GM12878 (cell line): ENCODE measurements at regions not wholly inside any gene's neighbourhood (a gene's known extent, or its start where the extent isn't known, plus 50 kb on each side); places are given as distances from the start of the nearest gene placed in this dataset.
"Not testable (repeated sequence)": the region's sequence is repeated elsewhere in the genome, so short reads cannot be mapped to it uniquely, and the experiment has no call there.

Experiments
- ATAC-seq: fragments of 200-7000 bp; cut with Tn5 transposase; 3 replicates; pipeline ENCODE4 v1.9.1; 2020; ENCODE audit warnings: mild to moderate bottlenecking, moderate library complexity
- BruUV-seq: library from RNA; stranded (reverse); fragments of 400-500 nt; replicated peaks from 2 replicates; lab custom pipeline; 2021; lab: Mats Ljungman, UMichigan
- CTCF ChIA-PET: fragments of 300-600 bp; sonication (Branson Sonifier 250); formaldehyde crosslinking; extraction: SDS; loops from one replicate; lab custom pipeline; 2021; ENCODE audit warnings: inconsistent platforms; lab: Yijun Ruan, JAX
- POLR2A ChIA-PET: fragments of 350-600 bp; formaldehyde crosslinking; extraction: SDS; loops from one replicate; lab custom pipeline; 2021; ENCODE audit warnings: inconsistent platforms; lab: Charles Lee
- RAD21 ChIA-PET: fragments of 300-600 bp; sonication (Branson Sonifier 250); formaldehyde crosslinking; loops from one replicate; lab custom pipeline; 2023; ENCODE audit warnings: antibody characterized with exemption; ENCODE audit not compliant: unreplicated experiment; lab: Charles Lee
- SMC1A ChIA-PET: fragments of 300-600 bp; sonication (Branson Sonifier 250); formaldehyde crosslinking; loops from one replicate; lab custom pipeline; 2023; ENCODE audit not compliant: unreplicated experiment, uncharacterized antibody; lab: Charles Lee
- DNase-seq: peaks from one replicate; pipeline ENCODE4 v3.0.0-alpha.2; 2011; ENCODE audit warnings: low read depth, low spot score
- FAIRE-seq: peaks from 3 replicates; lab custom pipeline; 2011; peaks lifted over from hg19 to GRCh38; lab: Jason Lieb, UNC
- H2AFZ ChIP-seq: 2 replicates; pipeline ENCODE4 v1.6.0; 2011; ENCODE audit warnings: low read depth, low read length, control low read depth; ENCODE audit not compliant: control insufficient read depth
- H3K27ac ChIP-seq: 2 replicates; pipeline ENCODE4 v1.5.1; 2011; ENCODE audit warnings: control low read depth; ENCODE audit not compliant: control insufficient read depth, insufficient read depth
- H3K27me3 ChIP-seq, 2 experiments: replicated peaks in 1 of 2; 2 replicates each; pipeline versions ENCODE4 v1.6.0 to v1.6.1; 2011; ENCODE audit warnings: low read length in 1 of 2; ENCODE audit not compliant: control insufficient read depth in 2 of 2, insufficient read depth in 2 of 2
- H3K36me3 ChIP-seq, 2 experiments: 2 replicates each; pipeline ENCODE4 v1.5.1; 2011; ENCODE audit warnings: low read length in 1 of 2; ENCODE audit not compliant: control insufficient read depth in 2 of 2, insufficient read depth in 2 of 2
- H3K4me1 ChIP-seq: 2 replicates; pipeline ENCODE4 v1.6.1; 2011; ENCODE audit warnings: mild to moderate bottlenecking, low read length, moderate library complexity, mixed read lengths; ENCODE audit not compliant: control insufficient read depth, insufficient read depth
- H3K4me2 ChIP-seq: 2 replicates; pipeline ENCODE4 v1.6.0; 2011; ENCODE audit warnings: control low read depth; ENCODE audit not compliant: control insufficient read depth, insufficient read depth
- H3K4me3 ChIP-seq: fragments of 200-600 bp; sonication (generic); 2 replicates; pipeline ENCODE4 v1.5.1; 2016
- H3K79me2 ChIP-seq: 2 replicates; pipeline ENCODE4 v1.6.0; 2011; ENCODE audit warnings: low read length; ENCODE audit not compliant: control insufficient read depth, insufficient read depth
- H3K9ac ChIP-seq: 2 replicates; pipeline ENCODE4 v1.8.0; 2011; ENCODE audit warnings: low read length, control low read depth, mixed read lengths; ENCODE audit not compliant: control insufficient read depth, insufficient read depth
- H3K9me3 ChIP-seq: replicated peaks from 3 replicates; pipeline ENCODE4 v1.5.1; 2011; ENCODE audit warnings: mild to moderate bottlenecking, low read length; ENCODE audit not compliant: control insufficient read depth, insufficient read depth
- H4K20me1 ChIP-seq: 2 replicates; pipeline ENCODE4 v1.6.0; 2011; ENCODE audit not compliant: control insufficient read depth, insufficient read depth
- GABPA ChIP-seq: IDR thresholded peaks from 2 replicates; pipeline ENCODE4 v1.6.1; 2014; ENCODE audit warnings: antibody characterized with exemption, low read depth, mild to moderate bottlenecking, inconsistent platforms
- IRF3 ChIP-seq: fragments of 450-650 bp; IDR thresholded peaks from 2 replicates; pipeline ENCODE4 v1.6.1; 2014; ENCODE audit warnings: mild to moderate bottlenecking
- STAT1 ChIP-seq: fragments of 450-650 bp; conservative IDR thresholded peaks from 2 replicates; pipeline ENCODE4 v1.6.1; 2014; ENCODE audit warnings: antibody characterized with exemption, mild to moderate bottlenecking
- TCF12 ChIP-seq: IDR thresholded peaks from 2 replicates; pipeline ENCODE4 v1.6.1; 2011; ENCODE audit warnings: low read depth, mild to moderate bottlenecking, low read length
- TCF7 ChIP-seq: IDR thresholded peaks from 2 replicates; pipeline ENCODE4 v1.6.1; 2014; ENCODE audit warnings: antibody characterized with exemption, borderline replicate concordance
- WGBS: methylation state at CpG from one replicate; pipeline ENCODE4 v1.1.6; 2016; ENCODE audit warnings: low lambda C conversion rate; ENCODE audit not compliant: insufficient replicate concordance, insufficient coverage; ENCODE audit errors: missing lambda C conversion rate; 5-methylcytosine and 5-hydroxymethylcytosine counted together
- in situ Hi-C: fragments of 300-500 bp; cut with MboI; formaldehyde crosslinking; loops from 9 replicates; pipeline ENCODE4 v1.14.3; 2018; ENCODE audit warnings: mixed read lengths
- intact Hi-C: fragments of 100-400 bp; cut with micrococcal nuclease; formaldehyde crosslinking; loops from one replicate; pipeline ENCODE4 v1.14.2; 2022; ENCODE audit not compliant: unreplicated experiment
- TF ChIP-seq, protein P1 (sequence below): fragments of 450-650 bp; IDR thresholded peaks from 2 replicates; pipeline ENCODE4 v1.6.1; 2018; ENCODE audit warnings: mild to moderate bottlenecking, low read depth, moderate library complexity; ENCODE audit not compliant: partially characterized antibody
- TF ChIP-seq, protein P2 (sequence below): fragments of 450-650 bp; IDR thresholded peaks from 2 replicates; pipeline ENCODE4 v1.6.1; 2016; ENCODE audit warnings: mild to moderate bottlenecking

DNA sequence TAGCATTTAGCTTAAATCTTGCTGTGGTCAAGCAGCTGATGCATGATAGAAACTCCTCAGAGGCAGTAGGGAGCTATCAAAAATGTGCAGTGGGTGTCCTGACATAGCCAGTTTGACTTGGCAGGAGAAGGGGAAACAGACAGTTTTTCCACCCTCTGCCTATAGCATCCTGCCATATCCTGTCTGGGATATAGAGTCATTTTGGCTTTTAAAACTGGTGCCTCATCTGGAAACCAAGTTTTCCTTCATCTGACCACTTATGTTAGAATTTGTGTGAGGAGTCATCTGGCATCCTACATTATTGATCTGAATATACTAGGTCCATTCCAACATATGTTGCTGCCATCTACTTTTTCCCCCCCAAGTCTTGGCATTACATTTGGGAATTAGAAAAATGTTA, 284.1 kb downstream of the CD109 start (continued):
- TF ChIP-seq, protein P1, sequence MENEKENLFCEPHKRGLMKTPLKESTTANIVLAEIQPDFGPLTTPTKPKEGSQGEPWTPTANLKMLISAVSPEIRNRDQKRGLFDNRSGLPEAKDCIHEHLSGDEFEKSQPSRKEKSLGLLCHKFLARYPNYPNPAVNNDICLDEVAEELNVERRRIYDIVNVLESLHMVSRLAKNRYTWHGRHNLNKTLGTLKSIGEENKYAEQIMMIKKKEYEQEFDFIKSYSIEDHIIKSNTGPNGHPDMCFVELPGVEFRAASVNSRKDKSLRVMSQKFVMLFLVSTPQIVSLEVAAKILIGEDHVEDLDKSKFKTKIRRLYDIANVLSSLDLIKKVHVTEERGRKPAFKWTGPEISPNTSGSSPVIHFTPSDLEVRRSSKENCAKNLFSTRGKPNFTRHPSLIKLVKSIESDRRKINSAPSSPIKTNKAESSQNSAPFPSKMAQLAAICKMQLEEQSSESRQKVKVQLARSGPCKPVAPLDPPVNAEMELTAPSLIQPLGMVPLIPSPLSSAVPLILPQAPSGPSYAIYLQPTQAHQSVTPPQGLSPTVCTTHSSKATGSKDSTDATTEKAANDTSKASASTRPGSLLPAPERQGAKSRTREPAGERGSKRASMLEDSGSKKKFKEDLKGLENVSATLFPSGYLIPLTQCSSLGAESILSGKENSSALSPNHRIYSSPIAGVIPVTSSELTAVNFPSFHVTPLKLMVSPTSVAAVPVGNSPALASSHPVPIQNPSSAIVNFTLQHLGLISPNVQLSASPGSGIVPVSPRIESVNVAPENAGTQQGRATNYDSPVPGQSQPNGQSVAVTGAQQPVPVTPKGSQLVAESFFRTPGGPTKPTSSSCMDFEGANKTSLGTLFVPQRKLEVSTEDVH = no peak
- TF ChIP-seq IRF3 (no peak), GABPA (no peak), TCF7 (no peak), STAT1 (no peak)
- TF ChIP-seq, protein P2, sequence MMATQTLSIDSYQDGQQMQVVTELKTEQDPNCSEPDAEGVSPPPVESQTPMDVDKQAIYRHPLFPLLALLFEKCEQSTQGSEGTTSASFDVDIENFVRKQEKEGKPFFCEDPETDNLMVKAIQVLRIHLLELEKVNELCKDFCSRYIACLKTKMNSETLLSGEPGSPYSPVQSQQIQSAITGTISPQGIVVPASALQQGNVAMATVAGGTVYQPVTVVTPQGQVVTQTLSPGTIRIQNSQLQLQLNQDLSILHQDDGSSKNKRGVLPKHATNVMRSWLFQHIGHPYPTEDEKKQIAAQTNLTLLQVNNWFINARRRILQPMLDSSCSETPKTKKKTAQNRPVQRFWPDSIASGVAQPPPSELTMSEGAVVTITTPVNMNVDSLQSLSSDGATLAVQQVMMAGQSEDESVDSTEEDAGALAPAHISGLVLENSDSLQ = no peak

GRCh38 chr6:73978330-73978729, 282.3 kb downstream of the CD109 start:
- DNase-seq (no peak), ATAC-seq (no peak), FAIRE-seq (no peak)
- Histone ChIP-seq H3K4me2 (no peak overlapping the region), H3K36me3 (no peaks in the 10 kb centered on the region), H3K4me3 (no peak overlapping the region), H3K27ac (no peak overlapping the region), H3K27me3 (no peaks in the 10 kb centered on the region), H3K9ac (no peak overlapping the region), H3K79me2 (no peaks in the 10 kb centered on the region), H3K9me3 (no peaks in the 10 kb centered on the region), H4K20me1 (no peaks in the 10 kb centered on the region), H3K4me1 (no peaks in the 10 kb centered on the region), H2AFZ (no peak overlapping the region)
- in situ Hi-C loops = no loop called here
- CTCF ChIA-PET = interaction anchor here (0.7 kb wide), 1 partner anchor 141 kb away, joined by 3 read pairs; no protein-coding TSS in a partner anchor
- TF ChIP-seq TCF12 = no peak
- SMC1A ChIA-PET = no interaction called here
- no TSS peak for BruUV-seq
- WGBS = 7% methylated on average over 2 of the region's 2 CpGs
- RAD21 ChIA-PET = no interaction called here
- intact Hi-C loops = no loop called here
- POLR2A ChIA-PET = no interaction called here

DNA sequence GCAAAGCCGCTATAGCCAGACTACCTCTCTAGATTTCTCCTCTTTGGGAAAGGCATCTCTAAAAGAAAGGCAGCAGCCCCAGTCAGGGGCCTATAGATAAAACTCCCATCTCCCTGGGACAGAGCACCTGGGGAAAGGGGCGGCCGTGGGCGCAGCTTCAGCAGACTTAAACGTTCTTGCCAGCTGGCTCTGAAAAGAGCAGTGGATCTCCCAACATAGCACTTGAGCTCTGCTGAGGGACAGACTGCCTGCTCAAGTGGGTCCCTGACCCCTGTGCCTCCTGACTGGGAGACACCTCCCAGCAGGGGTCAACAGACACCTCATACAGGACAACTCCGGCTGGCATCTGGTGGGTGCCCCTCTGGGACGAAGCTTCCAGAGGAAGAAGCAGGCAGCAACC, 276.5 kb downstream of the CD109 start:
- WGBS = 63% methylated on average over 7 of the region's 7 CpGs
- FAIRE-seq, H3K27ac ChIP-seq, H3K79me2 ChIP-seq, H2AFZ ChIP-seq, H4K20me1 ChIP-seq, H3K4me2 ChIP-seq, DNase-seq, H3K9me3 ChIP-seq, H3K4me1 ChIP-seq, H3K27me3 ChIP-seq, CTCF ChIA-PET, in situ Hi-C loops, POLR2A ChIA-PET, ATAC-seq, BruUV-seq, intact Hi-C loops, H3K9ac ChIP-seq, RAD21 ChIA-PET, H3K36me3 ChIP-seq, SMC1A ChIA-PET, H3K4me3 ChIP-seq: not testable (repeated sequence)
